ENCODE measurements at regions not wholly inside any gene's neighbourhood (a gene's known extent, or its start where the extent isn't known, plus 50 kb on each side); places are given as distances from the start of the nearest gene placed in this dataset.

- DNase-seq (ENCODE audit: low read depth, low spot score) (no peak), FAIRE-seq (no peak)
- Histone ChIP-seq H3K36me3 (ENCODE audit: control insufficient read depth in 2 of 2, extremely low read depth in 1 of 2, insufficient read depth in 2 of 2, low read length in 2 of 2) (no peaks in the 10 kb centered on the region), H3K4me2 (ENCODE audit: insufficient read depth, low read length) (no peak overlapping the region), H3K79me2 (ENCODE audit: control insufficient read depth, insufficient read depth, low read length) (no peaks in the 10 kb centered on the region), H3K9ac (replicated peaks; ENCODE audit: extremely low read depth, insufficient read depth, low read length) (no peak overlapping the region), H3K4me3 (replicated peaks in 1 of 3; ENCODE audit: insufficient read depth in 1 of 3, low read depth in 1 of 3, low read length in 3 of 3) (no peak overlapping the region), H3K9me3 (replicated peaks; ENCODE audit: control insufficient read depth, insufficient read depth, low read length) (no peaks in the 10 kb centered on the region), H3K27me3 (ENCODE audit: control insufficient read depth in 2 of 2, insufficient read depth in 2 of 2, low read length in 2 of 2) (peaks cover 2 to 11% of the 10 kb centered on the region in 2 experiments), H3K4me1 (ENCODE audit: control insufficient read depth, extremely low read depth, insufficient read depth, low read length) (no peaks in the 10 kb centered on the region), H3K27ac (ENCODE audit: insufficient read depth, low read depth, low read length) (no peak overlapping the region), H2AFZ (ENCODE audit: low read depth, low read length) (no peak overlapping the region), H3K9me1 (replicated peaks; ENCODE audit: control insufficient read depth, extremely low read depth, insufficient read depth, low read length) (no peaks in the 10 kb centered on the region), H4K20me1 (replicated peaks; ENCODE audit: control insufficient read depth, extremely low read depth, insufficient read depth, low read length) (no peaks in the 10 kb centered on the region)
- CTCF ChIA-PET, result interaction anchor here (1.0 to 1.4 kb wide), 4 partner anchors 8 to 42 kb away, joined by 3 to 4 read pairs (median 3); no protein-coding TSS in a partner anchor
- dilution Hi-C loops (cut with MboI; ENCODE audit: extremely low pct_ligation_motif_present, low sequenced_read_pairs), result loop anchor here (25.0 kb wide), 1 partner anchor 141 kb away; no protein-coding TSS in a partner anchor
- TF ChIP-seq, protein P1, sequence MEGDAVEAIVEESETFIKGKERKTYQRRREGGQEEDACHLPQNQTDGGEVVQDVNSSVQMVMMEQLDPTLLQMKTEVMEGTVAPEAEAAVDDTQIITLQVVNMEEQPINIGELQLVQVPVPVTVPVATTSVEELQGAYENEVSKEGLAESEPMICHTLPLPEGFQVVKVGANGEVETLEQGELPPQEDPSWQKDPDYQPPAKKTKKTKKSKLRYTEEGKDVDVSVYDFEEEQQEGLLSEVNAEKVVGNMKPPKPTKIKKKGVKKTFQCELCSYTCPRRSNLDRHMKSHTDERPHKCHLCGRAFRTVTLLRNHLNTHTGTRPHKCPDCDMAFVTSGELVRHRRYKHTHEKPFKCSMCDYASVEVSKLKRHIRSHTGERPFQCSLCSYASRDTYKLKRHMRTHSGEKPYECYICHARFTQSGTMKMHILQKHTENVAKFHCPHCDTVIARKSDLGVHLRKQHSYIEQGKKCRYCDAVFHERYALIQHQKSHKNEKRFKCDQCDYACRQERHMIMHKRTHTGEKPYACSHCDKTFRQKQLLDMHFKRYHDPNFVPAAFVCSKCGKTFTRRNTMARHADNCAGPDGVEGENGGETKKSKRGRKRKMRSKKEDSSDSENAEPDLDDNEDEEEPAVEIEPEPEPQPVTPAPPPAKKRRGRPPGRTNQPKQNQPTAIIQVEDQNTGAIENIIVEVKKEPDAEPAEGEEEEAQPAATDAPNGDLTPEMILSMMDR (IDR thresholded peaks at IDR 0.05; ENCODE audit: extremely low read depth in 1 of 2, insufficient read depth in 1 of 2, low read depth in 1 of 2, low read length in 2 of 2), result no peak
- TF ChIP-seq POLR2AphosphoS5 (IDR thresholded peaks at IDR 0.05; ENCODE audit: insufficient read depth, low read depth, low read length) (no peak), POLR2A (IDR thresholded peaks at IDR 0.05; ENCODE audit: low read depth, low read length) (no peak), GATA2 (IDR thresholded peaks at IDR 0.05; ENCODE audit: insufficient read depth, insufficient read length, low read depth, low read length) (no peak), EZH2 (IDR thresholded peaks at IDR 0.05; ENCODE audit: borderline replicate concordance, low read depth, low read length, severe bottlenecking) (no peak), FOS (IDR thresholded peaks at IDR 0.05; ENCODE audit: borderline replicate concordance, insufficient read depth, low read length) (no peak), JUN (IDR thresholded peaks at IDR 0.05; ENCODE audit: borderline replicate concordance, insufficient read depth, insufficient read length, low read depth) (no peak), MYC (IDR thresholded peaks at IDR 0.05; ENCODE audit: low read depth, low read length) (no peak)
- TF ChIP-seq, protein P2, sequence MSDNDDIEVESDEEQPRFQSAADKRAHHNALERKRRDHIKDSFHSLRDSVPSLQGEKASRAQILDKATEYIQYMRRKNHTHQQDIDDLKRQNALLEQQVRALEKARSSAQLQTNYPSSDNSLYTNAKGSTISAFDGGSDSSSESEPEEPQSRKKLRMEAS (IDR thresholded peaks at IDR 0.05; ENCODE audit: insufficient read depth, insufficient read length), result no peak
- intact Hi-C loops (cut with micrococcal nuclease), result no loop called here
- POLR2A ChIA-PET, result no interaction called here
- no TSS peak for BruUV-seq (replicated peaks)
Measured at GRCh38 chr1:157353546-157353945, 198.8 kb downstream of the FCRL5 start.

Measured in endothelial cell of umbilical vein (primary cell).